ENCODE measurements at regions not wholly inside any gene's neighbourhood (a gene's known extent, or its start where the extent isn't known, plus 50 kb on each side); places are given as distances from the start of the nearest gene placed in this dataset.
"Not testable (repeated sequence)": the region's sequence is repeated elsewhere in the genome, so short reads cannot be mapped to it uniquely, and the experiment has no call there.

DNA sequence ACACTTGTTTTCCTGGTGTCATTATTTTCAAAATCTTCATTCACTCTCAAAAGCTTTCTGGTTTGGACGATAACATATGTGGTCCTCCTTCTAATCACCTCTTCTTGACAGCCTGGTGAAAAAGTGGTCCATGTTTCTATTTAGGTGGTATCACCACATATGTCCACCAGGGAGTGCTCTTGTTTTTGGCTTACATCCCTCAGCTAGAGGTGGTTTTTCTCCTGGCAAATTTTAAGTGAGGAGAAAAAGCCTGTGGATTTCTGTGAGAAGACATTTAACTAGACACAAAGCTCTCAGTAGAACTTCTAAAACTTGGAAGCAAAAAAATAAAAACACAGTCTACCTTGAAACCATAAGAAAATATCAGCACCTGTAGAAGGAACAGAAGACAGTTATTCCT lies 58.0 kb upstream of the FRMPD4 start:
- H3K4me3 Mint-ChIP-seq (ENCODE audit: unreplicated experiment), result no peak overlapping the region
- DNase-seq (ENCODE audit: low spot score), result peak; percentile 11
- no peaks in the 10 kb centered on the region for H3K36me3 Mint-ChIP-seq (ENCODE audit: low read depth, unreplicated experiment)
- no peak overlapping the region for H3K27ac Mint-ChIP-seq (ENCODE audit: unreplicated experiment)
- H3K27me3 Mint-ChIP-seq (ENCODE audit: unreplicated experiment), result no peaks in the 10 kb centered on the region
- TF ChIP-seq, protein P1, sequence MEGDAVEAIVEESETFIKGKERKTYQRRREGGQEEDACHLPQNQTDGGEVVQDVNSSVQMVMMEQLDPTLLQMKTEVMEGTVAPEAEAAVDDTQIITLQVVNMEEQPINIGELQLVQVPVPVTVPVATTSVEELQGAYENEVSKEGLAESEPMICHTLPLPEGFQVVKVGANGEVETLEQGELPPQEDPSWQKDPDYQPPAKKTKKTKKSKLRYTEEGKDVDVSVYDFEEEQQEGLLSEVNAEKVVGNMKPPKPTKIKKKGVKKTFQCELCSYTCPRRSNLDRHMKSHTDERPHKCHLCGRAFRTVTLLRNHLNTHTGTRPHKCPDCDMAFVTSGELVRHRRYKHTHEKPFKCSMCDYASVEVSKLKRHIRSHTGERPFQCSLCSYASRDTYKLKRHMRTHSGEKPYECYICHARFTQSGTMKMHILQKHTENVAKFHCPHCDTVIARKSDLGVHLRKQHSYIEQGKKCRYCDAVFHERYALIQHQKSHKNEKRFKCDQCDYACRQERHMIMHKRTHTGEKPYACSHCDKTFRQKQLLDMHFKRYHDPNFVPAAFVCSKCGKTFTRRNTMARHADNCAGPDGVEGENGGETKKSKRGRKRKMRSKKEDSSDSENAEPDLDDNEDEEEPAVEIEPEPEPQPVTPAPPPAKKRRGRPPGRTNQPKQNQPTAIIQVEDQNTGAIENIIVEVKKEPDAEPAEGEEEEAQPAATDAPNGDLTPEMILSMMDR (IDR thresholded peaks at IDR 0.05; ENCODE audit: unreplicated experiment), result peak; percentile 61
- peaks cover 4% of the 10 kb centered on the region for H3K9me3 Mint-ChIP-seq (ENCODE audit: unreplicated experiment)
- H3K4me1 Mint-ChIP-seq (ENCODE audit: unreplicated experiment), result no peaks in the 10 kb centered on the region

DNA sequence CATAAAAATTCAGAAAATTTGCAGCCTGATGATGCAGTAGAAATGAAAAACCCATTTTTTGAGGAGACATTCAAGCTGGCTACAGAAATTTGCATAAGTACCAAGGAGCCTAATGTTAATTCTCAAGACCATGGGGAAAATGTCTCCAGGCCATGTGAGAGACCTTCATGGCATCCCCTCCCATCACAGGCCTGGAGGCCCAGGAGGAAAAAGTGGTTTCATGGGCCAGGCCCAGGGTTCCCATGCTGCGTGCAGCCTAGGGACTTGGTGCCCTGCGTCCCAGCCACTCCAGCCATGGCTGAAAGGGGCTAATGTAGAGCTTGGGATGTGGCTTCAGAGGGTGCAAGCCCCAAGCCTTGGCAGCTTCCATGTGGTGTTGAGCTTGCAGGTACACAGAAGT lies 55.3 kb upstream of the FRMPD4 start:
- not testable (repeated sequence) for H3K27me3 Mint-ChIP-seq (ENCODE audit: unreplicated experiment); H3K27ac Mint-ChIP-seq (ENCODE audit: unreplicated experiment); DNase-seq (ENCODE audit: low spot score); H3K4me1 Mint-ChIP-seq (ENCODE audit: unreplicated experiment); H3K4me3 Mint-ChIP-seq (ENCODE audit: unreplicated experiment); H3K36me3 Mint-ChIP-seq (ENCODE audit: low read depth, unreplicated experiment); H3K9me3 Mint-ChIP-seq (ENCODE audit: unreplicated experiment)
